Osteoblast (primary cell): ENCODE measurements at regions not wholly inside any gene's neighbourhood (a gene's known extent, or its start where the extent isn't known, plus 50 kb on each side); places are given as distances from the start of the nearest gene placed in this dataset.

Experiments used
- DNase-seq: peaks from one replicate; pipeline ENCODE4 v3.0.0; 2011; ENCODE audit warnings: low spot score, mixed read lengths; ENCODE audit not compliant: insufficient read length; ENCODE audit errors: missing footprints
- H2AFZ ChIP-seq: 2 replicates; pipeline ENCODE4 v1.6.0; 2011; ENCODE audit warnings: mild to moderate bottlenecking, low read length
- H3K27ac ChIP-seq: 2 replicates; pipeline ENCODE4 v1.5.1; 2011; ENCODE audit warnings: mild to moderate bottlenecking, low read depth, low read length, moderate library complexity
- H3K27me3 ChIP-seq: 2 replicates; pipeline ENCODE4 v1.6.0; 2012; ENCODE audit warnings: mild to moderate bottlenecking, control low read depth, inconsistent platforms, low read length, moderate library complexity; ENCODE audit not compliant: insufficient read depth
- H3K36me3 ChIP-seq: 2 replicates; pipeline ENCODE4 v1.5.1; 2011; ENCODE audit warnings: mild to moderate bottlenecking, low read length, control low read depth, moderate library complexity; ENCODE audit not compliant: insufficient read depth
- H3K4me1 ChIP-seq: 2 replicates; pipeline ENCODE4 v1.5.1; 2011; ENCODE audit warnings: mild to moderate bottlenecking, low read length, control low read depth, moderate library complexity; ENCODE audit not compliant: insufficient read depth
- H3K4me2 ChIP-seq: 2 replicates; pipeline ENCODE4 v1.6.0; 2011; ENCODE audit warnings: mild to moderate bottlenecking, low read length; ENCODE audit not compliant: insufficient read depth
- H3K4me3 ChIP-seq: fragments of 200-600 bp; sonication (generic); 3 replicates; pipeline ENCODE4 v1.5.1; 2012; ENCODE audit warnings: mild to moderate bottlenecking, low read length, inconsistent platforms; ENCODE audit not compliant: insufficient read depth
- H3K79me2 ChIP-seq: 2 replicates; pipeline ENCODE4 v1.6.0; 2012; ENCODE audit warnings: mild to moderate bottlenecking, low read length, control low read depth, inconsistent platforms; ENCODE audit not compliant: insufficient read depth
- H3K9me3 ChIP-seq: 2 replicates; pipeline ENCODE4 v1.5.1; 2011; ENCODE audit warnings: low read depth, low read length, control low read depth
- H4K20me1 ChIP-seq: 2 replicates; pipeline ENCODE4 v1.6.0; 2012; ENCODE audit warnings: mild to moderate bottlenecking, low read length, control low read depth; ENCODE audit not compliant: insufficient read depth
- CTCF ChIP-seq: IDR thresholded peaks from 2 replicates; pipeline ENCODE4 v1.5.1; 2011; ENCODE audit warnings: mild to moderate bottlenecking, low read depth, low read length, moderate library complexity; ENCODE audit errors: extremely low read depth

DNA sequence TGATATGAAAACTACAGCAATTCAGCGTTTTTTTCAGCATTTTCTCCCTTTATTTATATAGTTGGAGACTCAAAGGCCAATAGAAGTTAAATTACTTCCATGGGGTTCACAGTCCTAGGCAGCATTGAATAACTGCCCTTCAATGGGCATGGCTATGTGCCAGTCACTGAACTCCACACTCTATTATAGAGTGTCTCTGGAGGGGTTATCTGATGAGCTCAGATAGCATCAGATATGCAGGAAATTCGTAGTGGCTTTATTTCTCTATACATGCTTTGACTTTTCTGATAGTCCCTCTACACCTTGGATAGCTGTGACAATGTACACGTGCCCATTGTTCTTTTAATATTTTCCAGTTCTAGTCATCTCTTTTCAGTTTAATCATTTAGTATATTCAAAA is 396.9 kb upstream of the CBLB start:
- Histone ChIP-seq H3K9me3 (no peaks in the 10 kb centered on the region), H3K36me3 (no peaks in the 10 kb centered on the region), H3K79me2 (no peaks in the 10 kb centered on the region), H2AFZ (no peak overlapping the region), H4K20me1 (no peaks in the 10 kb centered on the region), H3K4me2 (no peak overlapping the region), H3K4me1 (no peaks in the 10 kb centered on the region), H3K27me3 (no peaks in the 10 kb centered on the region), H3K4me3 (no peak overlapping the region), H3K27ac (no peak overlapping the region)
- TF ChIP-seq CTCF, result no peak
- DNase-seq, result no peak

GRCh38 chr3:106268696-106269095 is 399.9 kb upstream of the CBLB start:
- H3K4me1 ChIP-seq, result no peaks in the 10 kb centered on the region
- DNase-seq, result no peak
- TF ChIP-seq CTCF, result no peak
- no peak overlapping the region for H3K4me2 ChIP-seq
- no peaks in the 10 kb centered on the region for H3K27me3 ChIP-seq
- no peaks in the 10 kb centered on the region for H3K9me3 ChIP-seq
- H2AFZ ChIP-seq, result no peak overlapping the region
- H3K79me2 ChIP-seq, result no peaks in the 10 kb centered on the region
- no peak overlapping the region for H3K4me3 ChIP-seq
- H4K20me1 ChIP-seq, result no peaks in the 10 kb centered on the region
- no peaks in the 10 kb centered on the region for H3K36me3 ChIP-seq
- no peak overlapping the region for H3K27ac ChIP-seq

- Histone ChIP-seq H4K20me1 (no peaks in the 10 kb centered on the region), H3K9me3 (no peaks in the 10 kb centered on the region), H2AFZ (no peak overlapping the region), H3K4me2 (no peak overlapping the region), H3K79me2 (no peaks in the 10 kb centered on the region), H3K27me3 (no peaks in the 10 kb centered on the region), H3K36me3 (no peaks in the 10 kb centered on the region), H3K4me1 (no peaks in the 10 kb centered on the region), H3K4me3 (no peak overlapping the region), H3K27ac (no peak overlapping the region)
- TF ChIP-seq CTCF, result no peak
- DNase-seq, result no peak
These were observed 403.5 kb upstream of the CBLB start for GRCh38 chr3:106272302-106272701.

DNA sequence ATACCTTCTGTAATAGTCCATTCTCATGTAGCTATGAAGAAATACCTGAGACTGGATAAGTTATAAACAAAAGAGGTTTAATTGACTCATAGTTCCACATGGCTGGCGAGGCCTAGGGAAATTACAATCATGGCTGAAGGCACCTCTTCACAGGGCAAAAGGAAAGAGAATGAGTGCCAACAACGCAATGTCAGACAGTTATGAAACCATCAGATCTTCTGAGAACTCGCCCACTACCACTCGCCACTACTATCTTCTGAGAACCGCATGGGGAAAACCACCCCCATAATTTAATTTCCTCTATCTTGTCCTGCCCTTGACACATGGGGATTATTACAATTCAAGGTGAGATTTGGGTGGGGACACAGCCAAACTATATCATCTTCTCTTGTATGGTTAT is 406.8 kb upstream of the CBLB start:
- no peaks in the 10 kb centered on the region for H3K9me3 ChIP-seq
- no peak overlapping the region for H3K4me2 ChIP-seq
- H3K36me3 ChIP-seq, result no peaks in the 10 kb centered on the region
- no peaks in the 10 kb centered on the region for H4K20me1 ChIP-seq
- no peaks in the 10 kb centered on the region for H3K4me1 ChIP-seq
- no peak overlapping the region for H3K27ac ChIP-seq
- H3K79me2 ChIP-seq, result no peaks in the 10 kb centered on the region
- no peak for DNase-seq
- no peaks in the 10 kb centered on the region for H3K27me3 ChIP-seq
- H2AFZ ChIP-seq, result no peak overlapping the region
- TF ChIP-seq CTCF, result no peak
- H3K4me3 ChIP-seq, result no peak overlapping the region
